ENCODE measurements at regions not wholly inside any gene's neighbourhood (a gene's known extent, or its start where the extent isn't known, plus 50 kb on each side); places are given as distances from the start of the nearest gene placed in this dataset.

- TF ChIP-seq CTCF (IDR thresholded peaks at IDR 0.05) (no peak), POLR2A (IDR thresholded peaks at IDR 0.05) (no peak)
These were observed 70.4 kb upstream of the CDH19 start for GRCh38 chr18:66674286-66674685.

Measured in lower leg skin (tissue), 3 donors.